Nephron progenitor cell (in vitro differentiated cells): ENCODE measurements at regions not wholly inside any gene's neighbourhood (a gene's known extent, or its start where the extent isn't known, plus 50 kb on each side); places are given as distances from the start of the nearest gene placed in this dataset.

ENCODE experiments used
- DNase-seq: peaks from one replicate; pipeline ENCODE4 v3.0.0; 2021
- H3K27ac Mint-ChIP-seq: 2 replicates; pipeline ENCODE4 v1.8.0; 2021; ENCODE audit warnings: mild to moderate bottlenecking, moderate library complexity, mixed read lengths
- H3K27me3 Mint-ChIP-seq: 2 replicates; pipeline ENCODE4 v1.8.0; 2021; ENCODE audit warnings: mild to moderate bottlenecking, low read depth, mixed read lengths; ENCODE audit not compliant: poor library complexity
- H3K36me3 Mint-ChIP-seq: 2 replicates; pipeline ENCODE4 v1.8.0; 2021; ENCODE audit warnings: low read depth, mixed read lengths
- H3K4me1 Mint-ChIP-seq: 2 replicates; pipeline ENCODE4 v1.8.0; 2021; ENCODE audit warnings: mixed read lengths
- H3K4me3 Mint-ChIP-seq: 2 replicates; pipeline ENCODE4 v1.8.0; 2021; ENCODE audit warnings: mild to moderate bottlenecking, moderate library complexity, mixed read lengths
- H3K9me3 Mint-ChIP-seq: 2 replicates; pipeline ENCODE4 v1.8.0; 2021; ENCODE audit warnings: mild to moderate bottlenecking, moderate library complexity, mixed read lengths
- TF ChIP-seq, protein P1 (sequence below): fragments of 200-600 bp; sonication (generic); IDR thresholded peaks from 2 replicates; pipeline ENCODE4 v1.5.0; 2021; ENCODE audit warnings: antibody characterized with exemption

DNA sequence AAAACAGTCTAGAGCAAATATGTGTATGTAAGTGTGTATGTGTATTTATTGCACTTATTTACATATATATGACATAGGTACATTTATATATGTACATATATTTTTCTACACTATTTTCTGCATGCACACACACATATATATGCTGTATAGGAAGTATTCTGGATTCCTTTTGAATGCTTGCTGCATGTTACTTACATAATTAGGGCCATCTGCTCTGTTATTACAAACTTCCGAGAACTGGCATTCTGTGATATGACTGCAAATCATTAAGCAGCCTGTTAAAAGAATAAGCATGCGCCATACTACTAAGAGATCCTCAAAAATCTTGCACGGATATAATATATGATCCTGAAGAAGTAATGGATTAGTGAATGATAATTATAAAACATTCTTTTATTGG, 1157.6 kb upstream of the TENM3 start:
- DNase-seq = no peak
- H3K9me3 Mint-ChIP-seq = no peaks in the 10 kb centered on the region
- TF ChIP-seq, protein P1, sequence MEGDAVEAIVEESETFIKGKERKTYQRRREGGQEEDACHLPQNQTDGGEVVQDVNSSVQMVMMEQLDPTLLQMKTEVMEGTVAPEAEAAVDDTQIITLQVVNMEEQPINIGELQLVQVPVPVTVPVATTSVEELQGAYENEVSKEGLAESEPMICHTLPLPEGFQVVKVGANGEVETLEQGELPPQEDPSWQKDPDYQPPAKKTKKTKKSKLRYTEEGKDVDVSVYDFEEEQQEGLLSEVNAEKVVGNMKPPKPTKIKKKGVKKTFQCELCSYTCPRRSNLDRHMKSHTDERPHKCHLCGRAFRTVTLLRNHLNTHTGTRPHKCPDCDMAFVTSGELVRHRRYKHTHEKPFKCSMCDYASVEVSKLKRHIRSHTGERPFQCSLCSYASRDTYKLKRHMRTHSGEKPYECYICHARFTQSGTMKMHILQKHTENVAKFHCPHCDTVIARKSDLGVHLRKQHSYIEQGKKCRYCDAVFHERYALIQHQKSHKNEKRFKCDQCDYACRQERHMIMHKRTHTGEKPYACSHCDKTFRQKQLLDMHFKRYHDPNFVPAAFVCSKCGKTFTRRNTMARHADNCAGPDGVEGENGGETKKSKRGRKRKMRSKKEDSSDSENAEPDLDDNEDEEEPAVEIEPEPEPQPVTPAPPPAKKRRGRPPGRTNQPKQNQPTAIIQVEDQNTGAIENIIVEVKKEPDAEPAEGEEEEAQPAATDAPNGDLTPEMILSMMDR = no peak
- no peak overlapping the region for H3K27ac Mint-ChIP-seq
- no peaks in the 10 kb centered on the region for H3K4me1 Mint-ChIP-seq
- no peaks in the 10 kb centered on the region for H3K36me3 Mint-ChIP-seq
- no peaks in the 10 kb centered on the region for H3K27me3 Mint-ChIP-seq
- no peak overlapping the region for H3K4me3 Mint-ChIP-seq

DNA sequence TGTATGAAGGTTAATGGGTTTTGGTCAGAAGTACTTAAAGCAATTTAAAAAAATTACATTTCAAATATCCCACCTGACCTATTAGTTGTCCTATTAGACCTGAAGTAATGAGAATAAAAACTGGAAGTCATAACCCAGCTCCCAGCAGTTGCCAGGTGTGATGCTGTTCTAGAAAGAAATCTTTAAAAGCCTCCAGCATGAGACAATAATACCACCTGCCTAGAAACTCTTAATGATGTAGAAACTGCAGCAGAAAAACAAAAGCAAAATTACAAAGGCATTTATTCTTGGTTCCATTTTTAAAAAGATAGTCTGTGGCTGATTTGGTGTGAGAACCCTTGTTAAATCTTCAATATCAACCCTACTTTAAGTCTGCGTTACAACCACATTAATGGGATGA, 1137.7 kb upstream of the TENM3 start:
- Mint-ChIP-seq H3K27ac (no peak overlapping the region), H3K4me3 (no peak overlapping the region), H3K9me3 (no peaks in the 10 kb centered on the region), H3K27me3 (peaks cover 4% of the 10 kb centered on the region), H3K4me1 (no peaks in the 10 kb centered on the region), H3K36me3 (no peaks in the 10 kb centered on the region)
- DNase-seq = no peak
- TF ChIP-seq, protein P1 = no peak

DNA sequence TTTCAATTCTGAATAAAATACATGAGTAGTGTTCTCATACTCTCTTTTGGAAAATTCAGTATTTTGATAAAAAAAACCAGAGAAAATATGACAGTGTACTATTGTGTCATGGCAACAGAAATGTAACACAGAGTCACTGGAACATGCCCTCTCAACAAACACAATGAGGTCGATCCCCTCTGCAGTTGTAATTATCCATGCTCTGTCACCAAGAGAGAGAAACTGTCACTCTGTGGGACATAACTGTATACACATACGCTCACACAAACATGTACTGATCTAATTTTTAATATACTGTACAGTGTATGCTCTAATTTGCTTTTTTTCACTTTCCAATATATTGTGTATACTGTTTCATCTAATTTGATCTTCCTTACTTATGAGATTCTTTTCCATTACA, 1136.8 kb upstream of the TENM3 start:
- TF ChIP-seq, protein P1 = no peak
- Mint-ChIP-seq H3K36me3 (no peaks in the 10 kb centered on the region), H3K4me3 (no peak overlapping the region), H3K27me3 (peaks cover 4% of the 10 kb centered on the region), H3K27ac (no peak overlapping the region), H3K9me3 (no peaks in the 10 kb centered on the region), H3K4me1 (no peaks in the 10 kb centered on the region)
- DNase-seq = no peak

DNA sequence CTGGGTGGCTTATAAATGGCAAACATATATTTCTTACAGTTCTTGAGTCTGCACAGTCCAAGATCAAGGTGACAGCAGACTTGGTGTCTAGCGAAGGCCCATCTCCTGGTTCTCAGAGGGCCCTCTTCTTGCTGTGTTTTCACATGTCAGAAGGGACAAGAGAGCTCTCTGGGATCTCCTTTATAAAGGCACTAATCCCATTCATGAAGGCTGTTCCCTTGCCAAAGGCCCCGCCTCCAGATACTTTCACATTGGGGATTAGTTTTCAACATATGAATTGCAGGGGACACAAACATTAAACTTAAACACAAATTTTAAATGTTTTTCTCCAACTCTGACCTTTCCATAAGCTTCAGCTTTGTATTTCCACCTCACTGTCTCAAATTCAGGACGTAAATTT, 1135.0 kb upstream of the TENM3 start:
- Mint-ChIP-seq H3K4me3 (no peak overlapping the region), H3K36me3 (no peaks in the 10 kb centered on the region), H3K4me1 (no peaks in the 10 kb centered on the region), H3K27ac (no peak overlapping the region), H3K27me3 (no peaks in the 10 kb centered on the region), H3K9me3 (no peaks in the 10 kb centered on the region)
- DNase-seq = no peak
- TF ChIP-seq, protein P1 = no peak

DNA sequence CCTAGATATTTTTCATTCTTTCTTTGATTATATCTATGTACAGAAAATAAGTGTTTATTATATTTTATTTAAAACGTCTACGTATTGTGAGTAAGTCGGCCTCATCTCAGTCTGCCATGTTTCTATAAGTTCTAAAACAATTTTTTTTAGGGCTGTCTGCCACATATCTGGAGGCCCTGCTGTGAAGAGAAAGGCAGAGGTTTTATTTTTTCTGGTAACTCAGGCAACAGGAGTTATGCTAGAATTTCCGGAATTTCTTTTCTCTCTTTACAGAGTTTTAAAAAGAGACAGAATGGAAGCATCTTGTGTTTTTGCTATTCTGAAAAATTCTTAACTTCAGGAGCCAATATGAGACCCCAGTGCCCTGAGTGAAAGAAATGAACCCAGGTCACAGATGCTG, 1124.0 kb upstream of the TENM3 start:
- no peaks in the 10 kb centered on the region for H3K36me3 Mint-ChIP-seq
- peaks cover 9% of the 10 kb centered on the region for H3K4me1 Mint-ChIP-seq
- no peak for DNase-seq
- no peak overlapping the region for H3K27ac Mint-ChIP-seq
- no peak overlapping the region for H3K4me3 Mint-ChIP-seq
- H3K27me3 Mint-ChIP-seq = no peaks in the 10 kb centered on the region
- TF ChIP-seq, protein P1 = no peak
- H3K9me3 Mint-ChIP-seq = no peaks in the 10 kb centered on the region

DNA sequence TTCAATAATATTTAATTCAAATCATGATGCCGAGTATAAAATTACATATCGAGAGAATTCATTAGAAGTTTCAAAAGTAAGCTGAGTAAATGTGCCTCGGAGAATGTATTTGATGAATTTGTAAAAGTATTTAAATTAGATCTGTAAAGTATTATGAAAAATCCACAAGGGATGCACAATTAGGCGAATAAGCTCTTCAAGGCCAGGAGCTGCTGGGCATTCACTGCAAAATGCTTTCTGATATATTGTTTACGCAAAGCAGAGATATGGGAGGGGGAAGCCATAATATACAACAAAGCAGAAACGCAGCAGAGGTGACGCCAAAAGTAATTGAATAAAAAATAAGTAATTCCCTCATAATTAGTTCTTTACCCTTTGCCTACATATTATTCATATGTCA, 1121.5 kb upstream of the TENM3 start:
- H3K36me3 Mint-ChIP-seq = no peaks in the 10 kb centered on the region
- H3K27ac Mint-ChIP-seq = no peak overlapping the region
- no peak for DNase-seq
- H3K27me3 Mint-ChIP-seq = no peaks in the 10 kb centered on the region
- TF ChIP-seq, protein P1 = no peak
- peaks cover 4% of the 10 kb centered on the region for H3K9me3 Mint-ChIP-seq
- no peak overlapping the region for H3K4me3 Mint-ChIP-seq
- H3K4me1 Mint-ChIP-seq = peaks cover 9% of the 10 kb centered on the region
